ENCODE measurements at regions not wholly inside any gene's neighbourhood (a gene's known extent, or its start where the extent isn't known, plus 50 kb on each side); places are given as distances from the start of the nearest gene placed in this dataset.

DNA sequence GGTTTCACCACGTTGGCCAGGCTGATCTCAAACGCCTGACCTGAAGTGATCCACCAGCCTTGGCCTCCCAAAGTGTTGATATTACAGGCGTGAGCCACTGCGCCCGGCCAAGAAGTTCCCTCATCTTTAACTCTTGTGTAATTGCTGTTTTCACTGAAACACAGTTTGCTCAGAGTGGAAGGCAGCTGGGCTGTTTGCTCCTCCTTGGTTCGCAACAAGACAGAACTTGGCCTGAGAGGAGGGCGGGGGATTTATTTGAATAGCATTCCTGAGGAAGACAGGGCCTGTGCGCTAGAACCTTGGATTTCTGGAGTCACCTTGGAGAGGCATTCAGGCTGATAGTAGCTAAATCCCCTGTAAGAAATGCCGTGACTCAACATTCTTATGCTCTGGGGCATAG lies 226.7 kb upstream of the MCTP2 start (continued):
- TF ChIP-seq, protein P1, sequence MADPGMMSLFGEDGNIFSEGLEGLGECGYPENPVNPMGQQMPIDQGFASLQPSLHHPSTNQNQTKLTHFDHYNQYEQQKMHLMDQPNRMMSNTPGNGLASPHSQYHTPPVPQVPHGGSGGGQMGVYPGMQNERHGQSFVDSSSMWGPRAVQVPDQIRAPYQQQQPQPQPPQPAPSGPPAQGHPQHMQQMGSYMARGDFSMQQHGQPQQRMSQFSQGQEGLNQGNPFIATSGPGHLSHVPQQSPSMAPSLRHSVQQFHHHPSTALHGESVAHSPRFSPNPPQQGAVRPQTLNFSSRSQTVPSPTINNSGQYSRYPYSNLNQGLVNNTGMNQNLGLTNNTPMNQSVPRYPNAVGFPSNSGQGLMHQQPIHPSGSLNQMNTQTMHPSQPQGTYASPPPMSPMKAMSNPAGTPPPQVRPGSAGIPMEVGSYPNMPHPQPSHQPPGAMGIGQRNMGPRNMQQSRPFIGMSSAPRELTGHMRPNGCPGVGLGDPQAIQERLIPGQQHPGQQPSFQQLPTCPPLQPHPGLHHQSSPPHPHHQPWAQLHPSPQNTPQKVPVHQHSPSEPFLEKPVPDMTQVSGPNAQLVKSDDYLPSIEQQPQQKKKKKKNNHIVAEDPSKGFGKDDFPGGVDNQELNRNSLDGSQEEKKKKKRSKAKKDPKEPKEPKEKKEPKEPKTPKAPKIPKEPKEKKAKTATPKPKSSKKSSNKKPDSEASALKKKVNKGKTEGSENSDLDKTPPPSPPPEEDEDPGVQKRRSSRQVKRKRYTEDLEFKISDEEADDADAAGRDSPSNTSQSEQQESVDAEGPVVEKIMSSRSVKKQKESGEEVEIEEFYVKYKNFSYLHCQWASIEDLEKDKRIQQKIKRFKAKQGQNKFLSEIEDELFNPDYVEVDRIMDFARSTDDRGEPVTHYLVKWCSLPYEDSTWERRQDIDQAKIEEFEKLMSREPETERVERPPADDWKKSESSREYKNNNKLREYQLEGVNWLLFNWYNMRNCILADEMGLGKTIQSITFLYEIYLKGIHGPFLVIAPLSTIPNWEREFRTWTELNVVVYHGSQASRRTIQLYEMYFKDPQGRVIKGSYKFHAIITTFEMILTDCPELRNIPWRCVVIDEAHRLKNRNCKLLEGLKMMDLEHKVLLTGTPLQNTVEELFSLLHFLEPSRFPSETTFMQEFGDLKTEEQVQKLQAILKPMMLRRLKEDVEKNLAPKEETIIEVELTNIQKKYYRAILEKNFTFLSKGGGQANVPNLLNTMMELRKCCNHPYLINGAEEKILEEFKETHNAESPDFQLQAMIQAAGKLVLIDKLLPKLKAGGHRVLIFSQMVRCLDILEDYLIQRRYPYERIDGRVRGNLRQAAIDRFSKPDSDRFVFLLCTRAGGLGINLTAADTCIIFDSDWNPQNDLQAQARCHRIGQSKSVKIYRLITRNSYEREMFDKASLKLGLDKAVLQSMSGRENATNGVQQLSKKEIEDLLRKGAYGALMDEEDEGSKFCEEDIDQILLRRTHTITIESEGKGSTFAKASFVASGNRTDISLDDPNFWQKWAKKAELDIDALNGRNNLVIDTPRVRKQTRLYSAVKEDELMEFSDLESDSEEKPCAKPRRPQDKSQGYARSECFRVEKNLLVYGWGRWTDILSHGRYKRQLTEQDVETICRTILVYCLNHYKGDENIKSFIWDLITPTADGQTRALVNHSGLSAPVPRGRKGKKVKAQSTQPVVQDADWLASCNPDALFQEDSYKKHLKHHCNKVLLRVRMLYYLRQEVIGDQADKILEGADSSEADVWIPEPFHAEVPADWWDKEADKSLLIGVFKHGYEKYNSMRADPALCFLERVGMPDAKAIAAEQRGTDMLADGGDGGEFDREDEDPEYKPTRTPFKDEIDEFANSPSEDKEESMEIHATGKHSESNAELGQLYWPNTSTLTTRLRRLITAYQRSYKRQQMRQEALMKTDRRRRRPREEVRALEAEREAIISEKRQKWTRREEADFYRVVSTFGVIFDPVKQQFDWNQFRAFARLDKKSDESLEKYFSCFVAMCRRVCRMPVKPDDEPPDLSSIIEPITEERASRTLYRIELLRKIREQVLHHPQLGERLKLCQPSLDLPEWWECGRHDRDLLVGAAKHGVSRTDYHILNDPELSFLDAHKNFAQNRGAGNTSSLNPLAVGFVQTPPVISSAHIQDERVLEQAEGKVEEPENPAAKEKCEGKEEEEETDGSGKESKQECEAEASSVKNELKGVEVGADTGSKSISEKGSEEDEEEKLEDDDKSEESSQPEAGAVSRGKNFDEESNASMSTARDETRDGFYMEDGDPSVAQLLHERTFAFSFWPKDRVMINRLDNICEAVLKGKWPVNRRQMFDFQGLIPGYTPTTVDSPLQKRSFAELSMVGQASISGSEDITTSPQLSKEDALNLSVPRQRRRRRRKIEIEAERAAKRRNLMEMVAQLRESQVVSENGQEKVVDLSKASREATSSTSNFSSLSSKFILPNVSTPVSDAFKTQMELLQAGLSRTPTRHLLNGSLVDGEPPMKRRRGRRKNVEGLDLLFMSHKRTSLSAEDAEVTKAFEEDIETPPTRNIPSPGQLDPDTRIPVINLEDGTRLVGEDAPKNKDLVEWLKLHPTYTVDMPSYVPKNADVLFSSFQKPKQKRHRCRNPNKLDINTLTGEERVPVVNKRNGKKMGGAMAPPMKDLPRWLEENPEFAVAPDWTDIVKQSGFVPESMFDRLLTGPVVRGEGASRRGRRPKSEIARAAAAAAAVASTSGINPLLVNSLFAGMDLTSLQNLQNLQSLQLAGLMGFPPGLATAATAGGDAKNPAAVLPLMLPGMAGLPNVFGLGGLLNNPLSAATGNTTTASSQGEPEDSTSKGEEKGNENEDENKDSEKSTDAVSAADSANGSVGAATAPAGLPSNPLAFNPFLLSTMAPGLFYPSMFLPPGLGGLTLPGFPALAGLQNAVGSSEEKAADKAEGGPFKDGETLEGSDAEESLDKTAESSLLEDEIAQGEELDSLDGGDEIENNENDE (IDR thresholded peaks at IDR 0.05; ENCODE audit: insufficient replicate concordance, low read length), result no peak
- TF ChIP-seq CBX5 (IDR thresholded peaks at IDR 0.05; ENCODE audit: low read depth, low read length) (no peak), CTBP2 (IDR thresholded peaks at IDR 0.05; ENCODE audit: borderline replicate concordance, insufficient read depth, insufficient read length, low read length) (no peak)

All from H1 (cell line).